HK-2 (cell line): ENCODE measurements at regions not wholly inside any gene's neighbourhood (a gene's known extent, or its start where the extent isn't known, plus 50 kb on each side); places are given as distances from the start of the nearest gene placed in this dataset.

Experiments used
- DNase-seq: peaks from one replicate; pipeline ENCODE4 v3.0.0-alpha.2; 2018; ENCODE audit not compliant: unreplicated experiment

- DNase-seq: no peak
Observed at GRCh38 chr13:105463011-105463501, 1072.4 kb downstream of the EFNB2 start.

GRCh38 chr13:105462098-105462497 is 1073.4 kb downstream of the EFNB2 start:
- DNase-seq: no peak

- DNase-seq: no peak
Observed at GRCh38 chr13:105452895-105453294, 1082.6 kb downstream of the EFNB2 start.

GRCh38 chr13:105450784-105451183 is 1084.7 kb downstream of the EFNB2 start:
- no peak for DNase-seq

- DNase-seq: no peak
Observed at GRCh38 chr13:105448811-105449210, 1086.7 kb downstream of the EFNB2 start.

- DNase-seq: no peak
Observed at GRCh38 chr13:105446197-105446596, 1089.3 kb downstream of the EFNB2 start.

GRCh38 chr13:105445796-105446195 is 1089.7 kb downstream of the EFNB2 start:
- DNase-seq: no peak

GRCh38 chr13:105442949-105443699 is 1092.3 kb downstream of the EFNB2 start:
- DNase-seq: peak; percentile 8

- no peak for DNase-seq
Observed at GRCh38 chr13:105442040-105442439, 1093.4 kb downstream of the EFNB2 start.

- no peak for DNase-seq
Observed at GRCh38 chr13:105441051-105441750, 1094.3 kb downstream of the EFNB2 start.

- no peak for DNase-seq
Observed at GRCh38 chr13:105436943-105437342, 1098.5 kb downstream of the EFNB2 start.

GRCh38 chr13:105432438-105432837 is 1103.0 kb downstream of the EFNB2 start:
- no peak for DNase-seq

- DNase-seq: no peak
Observed at GRCh38 chr13:105428811-105429210, 1106.7 kb downstream of the EFNB2 start.

GRCh38 chr13:105426441-105426840 is 1109.0 kb downstream of the EFNB2 start:
- DNase-seq: no peak

- no peak for DNase-seq
Observed at GRCh38 chr13:105414639-105415038, 1120.8 kb downstream of the EFNB2 start.

GRCh38 chr13:105412171-105412570 is 1123.3 kb downstream of the EFNB2 start:
- DNase-seq: no peak

- DNase-seq: no peak
Observed at GRCh38 chr13:105410602-105411001, 1124.9 kb downstream of the EFNB2 start.

GRCh38 chr13:105406551-105406950 is 1128.9 kb downstream of the EFNB2 start:
- DNase-seq: no peak

GRCh38 chr13:105403086-105403485 is 1132.4 kb downstream of the EFNB2 start:
- no peak for DNase-seq

- no peak for DNase-seq
Observed at GRCh38 chr13:105395041-105395440, 1140.4 kb downstream of the EFNB2 start.

GRCh38 chr13:105389373-105389772 is 1146.1 kb downstream of the EFNB2 start:
- DNase-seq: no peak

GRCh38 chr13:105377452-105377851 is 1158.0 kb downstream of the EFNB2 start:
- no peak for DNase-seq

GRCh38 chr13:105370011-105370650 is 1165.3 kb downstream of the EFNB2 start:
- DNase-seq: no peak
